ENCODE measurements at regions not wholly inside any gene's neighbourhood (a gene's known extent, or its start where the extent isn't known, plus 50 kb on each side); places are given as distances from the start of the nearest gene placed in this dataset.

DNA sequence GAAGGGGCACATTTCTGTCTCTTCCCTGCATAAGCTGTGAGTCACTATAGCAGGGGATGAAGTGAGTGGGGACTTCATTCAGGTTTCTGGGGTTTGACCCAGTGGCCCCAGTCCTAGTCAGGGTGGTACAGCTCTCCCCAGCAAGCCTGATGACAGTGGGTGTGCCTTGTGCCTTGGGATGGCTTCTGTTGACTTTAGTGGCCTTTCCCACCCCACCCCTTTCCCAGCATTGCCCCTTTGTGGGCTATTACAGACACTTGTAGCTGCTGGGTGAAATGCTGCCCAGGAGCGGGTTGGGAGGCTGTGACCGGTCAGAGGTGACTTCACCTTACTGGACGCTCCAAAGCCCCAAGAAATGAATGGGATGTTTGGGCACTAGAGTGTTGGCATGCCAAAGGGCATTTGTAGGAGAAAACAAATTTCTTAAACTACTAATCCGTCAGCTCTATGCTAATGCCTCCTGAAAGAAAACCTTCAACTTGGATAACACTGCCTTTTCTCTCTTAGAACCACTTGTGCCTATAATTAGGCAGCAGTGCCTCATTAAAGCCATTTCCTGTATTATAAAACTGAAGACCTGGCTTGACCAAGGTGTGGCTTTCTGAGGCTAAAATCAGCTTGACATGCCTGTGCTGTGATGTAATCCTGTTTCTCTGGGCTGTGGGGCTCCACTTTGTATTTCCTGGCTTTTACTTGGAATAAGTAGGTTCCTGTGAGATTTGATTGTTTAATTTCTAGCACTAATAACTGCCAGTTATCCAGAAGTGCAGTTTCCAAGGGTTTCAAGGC, 119.0 kb upstream of the SLC25A48 start:
- no peaks in the 10 kb centered on the region for H3K36me3 ChIP-seq (ENCODE audit: insufficient read depth, low read length)
- no peak overlapping the region for H3K9ac ChIP-seq (ENCODE audit: insufficient read length)
- H3K9me3 ChIP-seq (ENCODE audit: low read depth, low read length) = no peaks in the 10 kb centered on the region
- DNase-seq (ENCODE audit: low read depth, low spot score) = no peak
- no peak overlapping the region for H3K27ac ChIP-seq
- no peak overlapping the region for H3K4me3 ChIP-seq
- TF ChIP-seq FOXP2 (optimal IDR thresholded peaks at IDR 0.05; ENCODE audit: control extremely low read depth, extremely low read length, insufficient read depth) = no peak
- no peak for TF ChIP-seq POLR2AphosphoS5 (IDR thresholded peaks at IDR 0.05; ENCODE audit: borderline replicate concordance, low read depth, low read length)
- no peak for TF ChIP-seq EZH2 (IDR thresholded peaks at IDR 0.05)

DNA sequence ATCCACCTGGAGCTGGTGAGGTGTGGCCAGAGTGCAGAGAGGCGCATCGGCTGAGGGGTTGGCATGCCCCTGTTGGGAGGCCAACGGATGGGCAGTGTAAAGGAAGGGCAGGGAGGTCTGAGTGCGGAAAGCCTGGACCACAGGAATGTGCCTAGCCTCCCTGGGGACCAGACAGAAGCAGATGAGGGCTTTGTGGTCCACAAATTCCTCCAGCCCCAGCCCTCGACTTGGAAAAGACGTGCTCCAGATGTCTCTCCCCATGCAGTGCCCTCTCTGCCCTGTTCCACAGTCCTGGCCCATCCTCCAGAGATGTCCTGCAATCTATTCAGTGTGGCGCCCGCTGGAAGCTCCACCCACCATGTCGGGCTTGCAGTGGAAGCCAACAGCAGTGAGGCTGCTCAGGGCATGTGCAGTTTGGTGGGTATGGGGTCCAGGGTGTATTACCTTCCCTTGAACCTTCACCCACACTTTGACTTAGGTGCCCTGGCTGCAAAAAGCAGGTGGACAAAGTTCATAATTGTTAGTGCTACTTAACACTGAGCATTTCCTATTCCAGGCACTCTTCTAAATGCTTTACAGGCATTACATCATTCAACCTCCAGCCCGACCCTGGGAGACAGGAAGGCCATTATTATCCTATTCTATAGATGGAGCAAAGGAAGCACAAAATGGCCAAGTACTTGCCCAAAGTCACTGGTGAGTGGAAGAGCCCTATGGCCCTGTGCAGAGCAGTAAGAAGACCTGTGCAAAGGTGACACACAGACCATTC, 120.2 kb upstream of the SLC25A48 start:
- TF ChIP-seq POLR2AphosphoS5 (IDR thresholded peaks at IDR 0.05; ENCODE audit: borderline replicate concordance, low read depth, low read length) (no peak), FOXP2 (optimal IDR thresholded peaks at IDR 0.05; ENCODE audit: control extremely low read depth, extremely low read length, insufficient read depth) (no peak), EZH2 (IDR thresholded peaks at IDR 0.05) (no peak)
- H3K4me3 ChIP-seq = no peak overlapping the region
- no peak overlapping the region for H3K27ac ChIP-seq
- no peak overlapping the region for H3K9ac ChIP-seq (ENCODE audit: insufficient read length)
- DNase-seq (ENCODE audit: low read depth, low spot score) = no peak
- no peaks in the 10 kb centered on the region for H3K36me3 ChIP-seq (ENCODE audit: insufficient read depth, low read length)
- no peaks in the 10 kb centered on the region for H3K9me3 ChIP-seq (ENCODE audit: low read depth, low read length)

DNA sequence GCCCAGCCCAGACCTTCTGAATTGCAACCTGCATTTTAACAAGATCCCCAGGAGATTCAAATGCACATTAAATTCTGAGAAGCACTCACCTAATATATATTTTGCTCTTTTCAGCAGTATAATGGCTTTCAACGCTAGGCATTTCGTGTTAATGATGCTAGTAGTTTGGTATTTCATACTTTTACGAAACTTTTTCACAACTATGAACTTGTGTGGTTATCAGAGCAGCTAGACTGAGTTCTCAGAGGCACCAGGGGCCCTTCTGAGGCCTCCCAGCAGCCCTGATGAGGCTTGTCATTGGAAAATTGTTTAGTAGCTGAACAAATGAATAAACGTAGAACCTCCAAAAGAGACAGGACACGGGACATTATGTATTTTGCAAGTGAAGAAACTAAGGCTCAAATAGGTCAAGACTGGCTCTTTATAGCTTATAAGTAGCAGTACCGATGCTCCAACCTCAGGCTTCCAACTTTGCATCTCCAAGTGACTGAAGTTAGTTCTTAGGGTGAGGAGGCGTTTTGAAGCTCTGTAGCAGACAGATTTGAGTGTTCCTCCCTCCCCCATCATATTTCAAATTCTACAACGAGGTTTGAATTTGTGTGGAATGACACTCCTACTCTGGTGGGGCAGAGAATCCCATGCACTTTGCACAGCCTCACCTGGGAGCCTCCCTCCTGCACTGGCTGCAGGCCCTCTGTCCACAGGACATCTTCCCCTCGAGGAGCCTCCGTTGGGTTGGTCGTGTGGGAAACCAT, 121.1 kb upstream of the SLC25A48 start:
- no peak overlapping the region for H3K9ac ChIP-seq (ENCODE audit: insufficient read length)
- H3K9me3 ChIP-seq (ENCODE audit: low read depth, low read length) = no peaks in the 10 kb centered on the region
- no peak overlapping the region for H3K27ac ChIP-seq
- no peak for DNase-seq (ENCODE audit: low read depth, low spot score)
- no peaks in the 10 kb centered on the region for H3K36me3 ChIP-seq (ENCODE audit: insufficient read depth, low read length)
- no peak overlapping the region for H3K4me3 ChIP-seq
- TF ChIP-seq FOXP2 (optimal IDR thresholded peaks at IDR 0.05; ENCODE audit: control extremely low read depth, extremely low read length, insufficient read depth) = no peak
- no peak for TF ChIP-seq EZH2 (IDR thresholded peaks at IDR 0.05)
- no peak for TF ChIP-seq POLR2AphosphoS5 (IDR thresholded peaks at IDR 0.05; ENCODE audit: borderline replicate concordance, low read depth, low read length)

DNA sequence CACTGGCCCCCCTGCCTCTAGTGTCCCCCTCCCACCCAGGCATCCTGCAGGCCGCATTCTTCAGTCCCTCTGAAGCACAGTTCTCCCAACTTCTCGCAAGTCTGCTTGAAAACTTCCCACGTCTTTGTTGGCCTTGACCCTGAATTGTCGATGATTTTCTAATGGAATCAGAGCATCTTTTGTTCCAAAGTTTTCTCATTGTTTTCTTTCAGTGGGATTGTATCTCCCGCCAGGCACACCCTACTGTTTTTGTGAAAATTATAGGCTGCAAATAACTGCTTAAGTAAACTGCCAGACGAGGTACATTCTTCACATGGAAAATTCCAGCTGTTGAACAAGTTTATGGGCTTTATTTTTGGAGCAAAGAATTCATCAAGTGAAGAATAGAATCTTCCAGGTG, 122.6 kb upstream of the SLC25A48 start:
- Histone ChIP-seq H3K36me3 (ENCODE audit: insufficient read depth, low read length) (no peaks in the 10 kb centered on the region), H3K9me3 (ENCODE audit: low read depth, low read length) (no peaks in the 10 kb centered on the region), H3K27ac (no peak overlapping the region), H3K9ac (ENCODE audit: insufficient read length) (no peak overlapping the region), H3K4me3 (no peak overlapping the region)
- TF ChIP-seq POLR2AphosphoS5 (IDR thresholded peaks at IDR 0.05; ENCODE audit: borderline replicate concordance, low read depth, low read length) = no peak
- no peak for TF ChIP-seq EZH2 (IDR thresholded peaks at IDR 0.05)
- TF ChIP-seq FOXP2 (optimal IDR thresholded peaks at IDR 0.05; ENCODE audit: control extremely low read depth, extremely low read length, insufficient read depth) = no peak
- DNase-seq (ENCODE audit: low read depth, low spot score) = no peak

DNA sequence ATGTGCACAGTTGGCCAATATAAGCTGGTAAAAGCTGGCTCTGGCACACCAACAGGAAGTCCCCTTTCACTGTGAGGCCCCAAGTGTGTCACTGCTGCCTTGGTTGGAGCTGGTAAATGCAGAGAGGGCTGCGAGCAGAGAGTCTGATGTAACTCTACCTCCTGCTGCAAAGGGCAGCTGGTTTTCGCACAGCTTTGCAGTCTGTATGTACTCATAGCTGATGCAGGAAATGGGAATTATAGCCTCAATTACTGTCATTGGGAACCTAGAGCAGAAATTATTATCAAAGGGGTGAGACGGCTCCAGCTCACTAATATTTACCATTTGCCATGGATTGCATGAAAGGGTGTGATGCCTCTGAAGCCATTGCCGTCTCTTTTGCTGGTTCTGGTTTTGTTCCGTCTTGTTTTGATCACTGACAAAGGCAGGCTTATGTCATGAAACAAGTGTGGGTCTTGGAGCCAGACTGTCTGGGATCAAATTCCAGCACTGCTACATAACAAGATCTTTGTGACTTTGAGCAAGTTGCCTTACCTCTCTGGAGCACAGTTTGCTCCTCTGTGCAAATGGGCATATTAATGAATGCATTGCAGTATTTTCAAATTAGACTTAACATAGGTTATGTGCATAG, 124.3 kb upstream of the SLC25A48 start:
- DNase-seq (ENCODE audit: low read depth, low spot score) = no peak

DNA sequence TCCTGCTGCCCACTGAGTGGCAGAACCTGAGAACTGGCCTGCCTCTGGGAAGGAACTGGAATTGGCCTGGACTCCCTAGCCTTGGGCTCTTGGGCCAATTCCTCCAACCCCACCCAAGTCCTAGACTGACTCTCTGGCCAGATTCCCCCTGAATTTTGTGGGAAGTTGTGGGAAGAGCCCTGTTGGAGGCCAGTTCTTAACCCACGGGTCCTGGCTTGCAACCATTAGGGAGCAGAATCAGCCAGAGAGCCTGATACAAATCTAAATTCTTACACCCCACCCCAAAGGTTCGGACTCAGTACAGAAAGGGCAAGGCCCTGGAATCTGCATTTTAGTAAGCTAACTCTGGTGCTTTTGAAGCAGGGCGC, 125.3 kb upstream of the SLC25A48 start:
- Histone ChIP-seq H3K9ac (ENCODE audit: insufficient read length) (no peak overlapping the region), H3K27ac (no peak overlapping the region), H3K36me3 (ENCODE audit: insufficient read depth, low read length) (no peaks in the 10 kb centered on the region), H3K9me3 (ENCODE audit: low read depth, low read length) (no peaks in the 10 kb centered on the region), H3K4me3 (no peak overlapping the region)
- TF ChIP-seq FOXP2 (optimal IDR thresholded peaks at IDR 0.05; ENCODE audit: control extremely low read depth, extremely low read length, insufficient read depth) (no peak), POLR2AphosphoS5 (IDR thresholded peaks at IDR 0.05; ENCODE audit: borderline replicate concordance, low read depth, low read length) (no peak), EZH2 (IDR thresholded peaks at IDR 0.05) (no peak)
- DNase-seq (ENCODE audit: low read depth, low spot score) = no peak

More for the DNA sequence above, 124.3 kb upstream of the SLC25A48 start:
- H3K9me3 ChIP-seq (ENCODE audit: low read depth, low read length) = no peaks in the 10 kb centered on the region
- H3K36me3 ChIP-seq (ENCODE audit: insufficient read depth, low read length) = no peaks in the 10 kb centered on the region
- TF ChIP-seq FOXP2 (optimal IDR thresholded peaks at IDR 0.05; ENCODE audit: control extremely low read depth, extremely low read length, insufficient read depth) = no peak
- TF ChIP-seq POLR2AphosphoS5 (IDR thresholded peaks at IDR 0.05; ENCODE audit: borderline replicate concordance, low read depth, low read length) = no peak
- TF ChIP-seq EZH2 (IDR thresholded peaks at IDR 0.05) = no peak
- peak overlapping the region; percentile 56 for H3K4me3 ChIP-seq
- H3K9ac ChIP-seq (ENCODE audit: insufficient read length) = no peak overlapping the region
- H3K27ac ChIP-seq = peak overlapping the region; percentile 83

DNA sequence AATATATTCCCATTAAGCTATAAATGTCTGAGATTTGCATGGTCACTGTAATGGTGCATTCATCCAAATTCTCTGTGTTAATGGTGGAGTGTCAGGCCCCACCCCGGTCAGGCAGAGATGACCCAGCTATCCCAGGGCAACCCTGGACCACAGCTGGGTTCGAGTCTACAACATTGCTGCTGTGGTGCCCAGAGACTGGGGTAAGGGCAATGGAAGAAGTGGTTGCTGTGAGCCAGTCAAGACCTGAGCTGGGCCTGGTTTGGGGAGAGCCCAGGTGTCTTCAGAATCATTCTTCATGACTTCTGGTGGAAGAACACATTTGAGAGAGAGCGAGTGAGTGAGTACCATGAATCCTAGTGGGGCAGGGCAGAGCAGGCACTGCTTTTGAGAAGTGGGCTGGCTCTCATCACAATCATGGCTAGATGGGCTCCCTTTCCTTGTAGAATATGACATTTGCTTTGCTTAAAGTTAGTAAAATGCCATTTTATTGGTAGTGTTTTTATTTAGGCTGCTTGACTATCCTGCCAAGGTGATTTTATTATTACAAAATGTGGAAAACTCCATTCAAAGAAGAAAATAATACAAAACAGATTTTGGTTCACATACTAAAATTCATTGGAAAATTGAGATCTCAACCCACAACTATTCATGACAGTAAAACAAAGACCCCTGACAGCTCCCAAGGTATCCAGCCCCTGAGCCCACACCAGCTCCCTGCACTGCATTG, 125.8 kb upstream of the SLC25A48 start:
- H3K9me3 ChIP-seq (ENCODE audit: low read depth, low read length) = no peaks in the 10 kb centered on the region
- no peak overlapping the region for H3K27ac ChIP-seq
- DNase-seq (ENCODE audit: low read depth, low spot score) = no peak
- no peak overlapping the region for H3K9ac ChIP-seq (ENCODE audit: insufficient read length)
- H3K4me3 ChIP-seq = no peak overlapping the region
- TF ChIP-seq EZH2 (IDR thresholded peaks at IDR 0.05) (no peak), FOXP2 (optimal IDR thresholded peaks at IDR 0.05; ENCODE audit: control extremely low read depth, extremely low read length, insufficient read depth) (no peak), POLR2AphosphoS5 (IDR thresholded peaks at IDR 0.05; ENCODE audit: borderline replicate concordance, low read depth, low read length) (no peak)
- no peaks in the 10 kb centered on the region for H3K36me3 ChIP-seq (ENCODE audit: insufficient read depth, low read length)
